ENCODE measurements at regions not wholly inside any gene's neighbourhood (a gene's known extent, or its start where the extent isn't known, plus 50 kb on each side); places are given as distances from the start of the nearest gene placed in this dataset.

GRCh38 chr2:199594443-199594842 lies 136.7 kb upstream of the SATB2 start:
- no peaks in the 10 kb centered on the region for H3K4me1 Mint-ChIP-seq (ENCODE audit: low read depth, unreplicated experiment)
- H3K4me1 ChIP-seq, result no peaks in the 10 kb centered on the region
- no peak overlapping the region for H3K27ac Mint-ChIP-seq (ENCODE audit: unreplicated experiment)
- CTCF ChIA-PET, result no interaction called here
- DNase-seq, result no peak
- no peak for TF ChIP-seq CTCF (IDR thresholded peaks at IDR 0.05; ENCODE audit: insufficient read depth in 1 of 2, low read depth in 1 of 2, low read length in 1 of 2, severe bottlenecking in 1 of 2, unreplicated experiment in 1 of 2)
- POLR2A ChIA-PET, result no interaction called here
- H3K4me3 Mint-ChIP-seq (ENCODE audit: unreplicated experiment), result no peak overlapping the region
- no peaks in the 10 kb centered on the region for H3K9me3 Mint-ChIP-seq (ENCODE audit: unreplicated experiment)
- no peaks in the 10 kb centered on the region for H3K36me3 Mint-ChIP-seq (ENCODE audit: insufficient read depth, unreplicated experiment)
- peaks cover 6% of the 10 kb centered on the region for H3K27me3 Mint-ChIP-seq (ENCODE audit: insufficient read depth, unreplicated experiment)
- no TSS peak for BruUV-seq (replicated peaks)
- no peaks in the 10 kb centered on the region for H3K9me3 ChIP-seq
- no peak overlapping the region for H3K4me3 ChIP-seq (ENCODE audit: low read depth, low read length)
- intact Hi-C loops (cut with micrococcal nuclease; ENCODE audit: unreplicated experiment), result no loop called here
- no peaks in the 10 kb centered on the region for H3K36me3 ChIP-seq (ENCODE audit: control insufficient read depth, insufficient read depth, low read length)
- no peaks in the 10 kb centered on the region for H3K27me3 ChIP-seq (replicated peaks; ENCODE audit: control insufficient read depth, insufficient read depth, low read length)

GRCh38 chr2:199591826-199592225 lies 134.1 kb upstream of the SATB2 start:
- no peak overlapping the region for H3K27ac Mint-ChIP-seq (ENCODE audit: unreplicated experiment)
- BruUV-seq (replicated peaks), result no TSS peak
- CTCF ChIA-PET, result no interaction called here
- Histone ChIP-seq H3K36me3 (ENCODE audit: control insufficient read depth, insufficient read depth, low read length) (no peaks in the 10 kb centered on the region), H3K9me3 (no peaks in the 10 kb centered on the region), H3K27me3 (replicated peaks; ENCODE audit: control insufficient read depth, insufficient read depth, low read length) (no peaks in the 10 kb centered on the region), H3K4me3 (ENCODE audit: low read depth, low read length) (no peak overlapping the region), H3K4me1 (no peaks in the 10 kb centered on the region)
- no peak for DNase-seq
- no peaks in the 10 kb centered on the region for H3K36me3 Mint-ChIP-seq (ENCODE audit: insufficient read depth, unreplicated experiment)
- intact Hi-C loops (cut with micrococcal nuclease; ENCODE audit: unreplicated experiment), result no loop called here
- POLR2A ChIA-PET, result no interaction called here
- H3K27me3 Mint-ChIP-seq (ENCODE audit: insufficient read depth, unreplicated experiment), result peaks cover 6% of the 10 kb centered on the region
- H3K4me3 Mint-ChIP-seq (ENCODE audit: unreplicated experiment), result no peak overlapping the region
- H3K9me3 Mint-ChIP-seq (ENCODE audit: unreplicated experiment), result no peaks in the 10 kb centered on the region
- H3K4me1 Mint-ChIP-seq (ENCODE audit: low read depth, unreplicated experiment), result no peaks in the 10 kb centered on the region
- TF ChIP-seq CTCF (IDR thresholded peaks at IDR 0.05; ENCODE audit: insufficient read depth in 1 of 2, low read depth in 1 of 2, low read length in 1 of 2, severe bottlenecking in 1 of 2, unreplicated experiment in 1 of 2), result no peak

- Histone ChIP-seq H3K4me1 (no peaks in the 10 kb centered on the region), H3K4me3 (ENCODE audit: low read depth, low read length) (no peak overlapping the region), H3K9me3 (no peaks in the 10 kb centered on the region), H3K27me3 (replicated peaks; ENCODE audit: control insufficient read depth, insufficient read depth, low read length) (no peaks in the 10 kb centered on the region), H3K36me3 (ENCODE audit: control insufficient read depth, insufficient read depth, low read length) (no peaks in the 10 kb centered on the region)
- ChIA-PET CTCF (interaction anchor here (0.6 kb wide), 1 partner anchor 8 kb away, joined by 5 read pairs; no protein-coding TSS in a partner anchor), POLR2A (no interaction called here)
- Mint-ChIP-seq H3K4me3 (ENCODE audit: unreplicated experiment) (no peak overlapping the region), H3K27ac (ENCODE audit: unreplicated experiment) (no peak overlapping the region), H3K36me3 (ENCODE audit: insufficient read depth, unreplicated experiment) (no peaks in the 10 kb centered on the region), H3K27me3 (ENCODE audit: insufficient read depth, unreplicated experiment) (peaks cover 6% of the 10 kb centered on the region), H3K9me3 (ENCODE audit: unreplicated experiment) (no peaks in the 10 kb centered on the region), H3K4me1 (ENCODE audit: low read depth, unreplicated experiment) (no peaks in the 10 kb centered on the region)
- DNase-seq, result no peak
- no peak for TF ChIP-seq CTCF (IDR thresholded peaks at IDR 0.05; ENCODE audit: insufficient read depth in 1 of 2, low read depth in 1 of 2, low read length in 1 of 2, severe bottlenecking in 1 of 2, unreplicated experiment in 1 of 2)
- intact Hi-C loops (cut with micrococcal nuclease; ENCODE audit: unreplicated experiment), result no loop called here
- no TSS peak for BruUV-seq (replicated peaks)
These were observed 132.8 kb upstream of the SATB2 start for GRCh38 chr2:199590321-199591203.

Measured in Caco-2 (cell line).